Adipocyte (in vitro differentiated cells): ENCODE measurements at regions not wholly inside any gene's neighbourhood (a gene's known extent, or its start where the extent isn't known, plus 50 kb on each side); places are given as distances from the start of the nearest gene placed in this dataset.

Source experiments
- DNase-seq: peaks from one replicate; pipeline ENCODE4 v3.0.0-alpha.2; 2015; ENCODE audit warnings: low read depth
- H3K27me3 ChIP-seq: replicated peaks from 2 replicates; pipeline ENCODE4 v1.7.0; 2013; ENCODE audit warnings: mild to moderate bottlenecking, low read length, moderate library complexity; ENCODE audit not compliant: control insufficient read depth, insufficient read depth
- H3K36me3 ChIP-seq: 2 replicates; pipeline ENCODE4 v1.7.0; 2013; ENCODE audit warnings: low read length, mild to moderate bottlenecking, moderate library complexity; ENCODE audit not compliant: control insufficient read depth, insufficient read depth, severe bottlenecking
- H3K4me1 ChIP-seq: 2 replicates; pipeline ENCODE4 v1.7.0; 2013; ENCODE audit warnings: mild to moderate bottlenecking, low read length, moderate library complexity; ENCODE audit not compliant: control insufficient read depth, insufficient read depth
- H3K4me3 ChIP-seq: 2 replicates; pipeline ENCODE4 v1.7.0; 2013; ENCODE audit warnings: mild to moderate bottlenecking, low read length, moderate library complexity
- H3K9ac ChIP-seq: 2 replicates; pipeline ENCODE4 v1.7.0; 2013; ENCODE audit warnings: mild to moderate bottlenecking, low read length, moderate library complexity
- H3K9me3 ChIP-seq: 2 replicates; pipeline ENCODE4 v1.7.0; 2013; ENCODE audit warnings: mild to moderate bottlenecking, low read length, moderate library complexity; ENCODE audit not compliant: control insufficient read depth

GRCh38 chr11:131207901-131208300 lies 162.5 kb upstream of the NTM start:
- no peak for DNase-seq
- Histone ChIP-seq H3K4me3 (no peak overlapping the region), H3K27me3 (peaks cover 26% of the 10 kb centered on the region), H3K9me3 (no peaks in the 10 kb centered on the region), H3K9ac (no peak overlapping the region), H3K4me1 (no peaks in the 10 kb centered on the region), H3K36me3 (no peaks in the 10 kb centered on the region)

- DNase-seq: peak; percentile 15
- H3K4me1 ChIP-seq: no peaks in the 10 kb centered on the region
- H3K4me3 ChIP-seq: no peak overlapping the region
Measured at GRCh38 chr11:131217313-131218310, 152.8 kb upstream of the NTM start.

DNA sequence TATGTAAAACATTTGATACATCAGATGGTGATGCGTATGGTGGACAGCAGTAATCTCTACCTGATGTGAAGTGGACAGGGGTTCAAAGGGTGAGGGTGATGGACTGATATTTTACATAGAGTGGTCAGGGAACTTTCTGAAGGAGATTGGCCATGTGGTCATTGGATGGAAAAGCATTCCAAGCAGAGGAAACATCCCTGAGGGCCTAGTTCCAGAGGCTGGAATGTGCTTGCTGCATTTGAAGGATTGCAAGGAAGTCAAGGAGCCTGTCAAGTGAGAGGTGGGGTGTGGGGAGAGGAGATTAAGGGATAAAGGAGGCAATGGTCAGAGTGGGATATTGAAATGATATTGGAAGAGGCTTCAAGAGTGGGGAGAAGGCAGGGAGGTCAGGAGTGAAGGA lies 151.9 kb upstream of the NTM start:
- Histone ChIP-seq H3K36me3 (no peaks in the 10 kb centered on the region), H3K27me3 (peaks cover 44% of the 10 kb centered on the region), H3K4me1 (no peaks in the 10 kb centered on the region), H3K9me3 (no peaks in the 10 kb centered on the region), H3K4me3 (no peak overlapping the region), H3K9ac (no peak overlapping the region)
- no peak for DNase-seq

More at GRCh38 chr11:131217313-131218310, 152.8 kb upstream of the NTM start:
- no peaks in the 10 kb centered on the region for H3K9me3 ChIP-seq
- H3K27me3 ChIP-seq: peaks cover 42% of the 10 kb centered on the region
- H3K36me3 ChIP-seq: no peaks in the 10 kb centered on the region
- H3K9ac ChIP-seq: no peak overlapping the region

DNA sequence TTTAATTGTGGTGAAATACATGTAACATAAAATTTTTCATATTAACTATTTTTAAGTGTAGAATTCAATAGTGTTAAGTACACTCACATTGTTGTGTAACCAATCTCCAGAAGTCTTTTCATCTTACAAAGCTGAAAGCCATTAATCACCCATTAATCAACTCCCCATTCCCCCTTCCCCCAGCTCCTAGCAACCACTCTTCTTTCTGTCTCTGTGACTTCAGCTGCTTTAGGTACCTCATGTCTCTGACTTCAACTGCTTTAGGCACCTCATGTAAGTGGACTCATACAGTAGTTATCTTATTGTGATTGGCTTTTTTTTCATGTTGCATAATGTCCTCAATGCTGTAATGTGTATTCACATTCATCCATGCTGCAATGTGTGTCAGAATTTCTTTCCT lies 150.8 kb upstream of the NTM start:
- DNase-seq: no peak
- peaks cover 3% of the 10 kb centered on the region for H3K9me3 ChIP-seq

GRCh38 chr11:131223198-131223991 lies 147.0 kb upstream of the NTM start:
- H3K27me3 ChIP-seq: peaks cover 21% of the 10 kb centered on the region
- DNase-seq: no peak
- H3K4me1 ChIP-seq: no peaks in the 10 kb centered on the region
- no peak overlapping the region for H3K4me3 ChIP-seq
- peaks cover 13% of the 10 kb centered on the region for H3K9me3 ChIP-seq
- no peak overlapping the region for H3K9ac ChIP-seq
- no peaks in the 10 kb centered on the region for H3K36me3 ChIP-seq

More for the DNA sequence above, 150.8 kb upstream of the NTM start:
- H3K27me3 ChIP-seq: peaks cover 46% of the 10 kb centered on the region
- H3K4me1 ChIP-seq: no peaks in the 10 kb centered on the region
- H3K4me3 ChIP-seq: no peak overlapping the region
- H3K36me3 ChIP-seq: no peaks in the 10 kb centered on the region
- H3K9ac ChIP-seq: no peak overlapping the region

GRCh38 chr11:131228378-131228777 lies 142.0 kb upstream of the NTM start:
- H3K4me3 ChIP-seq: no peak overlapping the region
- no peak for DNase-seq
- no peaks in the 10 kb centered on the region for H3K4me1 ChIP-seq
- no peak overlapping the region for H3K9ac ChIP-seq
- H3K27me3 ChIP-seq: peaks cover 17% of the 10 kb centered on the region
- no peaks in the 10 kb centered on the region for H3K36me3 ChIP-seq
- peaks cover 13% of the 10 kb centered on the region for H3K9me3 ChIP-seq

DNA sequence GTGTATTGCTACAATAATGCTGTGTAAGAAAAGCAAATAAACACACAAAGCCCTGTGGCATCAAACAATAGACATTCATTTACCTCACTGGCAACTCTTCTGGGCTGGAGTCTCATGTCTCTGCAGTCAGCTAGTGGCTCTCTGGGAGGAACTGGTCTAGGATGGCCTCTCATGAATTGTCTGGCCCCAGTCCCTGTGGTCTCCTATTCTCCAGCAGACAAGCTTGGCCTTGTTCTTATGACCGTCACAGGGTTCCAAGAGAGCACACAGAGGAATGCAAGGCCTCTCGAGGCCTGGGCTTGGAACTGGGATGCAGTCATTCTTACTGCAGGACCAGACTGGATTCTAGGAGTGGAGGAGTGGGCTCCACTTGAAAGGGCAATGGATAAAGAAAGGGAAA lies 141.2 kb upstream of the NTM start:
- DNase-seq: no peak
- no peaks in the 10 kb centered on the region for H3K36me3 ChIP-seq
- H3K27me3 ChIP-seq: peaks cover 15% of the 10 kb centered on the region
- no peaks in the 10 kb centered on the region for H3K4me1 ChIP-seq
- H3K9ac ChIP-seq: no peak overlapping the region
- no peak overlapping the region for H3K4me3 ChIP-seq
- H3K9me3 ChIP-seq: peaks cover 13% of the 10 kb centered on the region

- Histone ChIP-seq H3K36me3 (no peaks in the 10 kb centered on the region), H3K4me1 (no peaks in the 10 kb centered on the region), H3K9me3 (no peaks in the 10 kb centered on the region), H3K27me3 (peaks cover 19% of the 10 kb centered on the region), H3K9ac (no peak overlapping the region), H3K4me3 (no peak overlapping the region)
- DNase-seq: no peak
Measured at GRCh38 chr11:131231317-131231940, 139.0 kb upstream of the NTM start.

GRCh38 chr11:131232261-131232660 lies 138.2 kb upstream of the NTM start:
- Histone ChIP-seq H3K9ac (no peak overlapping the region), H3K4me3 (no peak overlapping the region), H3K9me3 (no peaks in the 10 kb centered on the region), H3K36me3 (no peaks in the 10 kb centered on the region), H3K27me3 (peaks cover 23% of the 10 kb centered on the region), H3K4me1 (no peaks in the 10 kb centered on the region)
- DNase-seq: no peak

- no peak for DNase-seq
- Histone ChIP-seq H3K36me3 (no peaks in the 10 kb centered on the region), H3K9me3 (no peaks in the 10 kb centered on the region), H3K4me3 (no peak overlapping the region), H3K4me1 (no peaks in the 10 kb centered on the region), H3K9ac (no peak overlapping the region), H3K27me3 (peaks cover 23% of the 10 kb centered on the region)
Measured at GRCh38 chr11:131234221-131234620, 136.2 kb upstream of the NTM start.
